HEK293T (cell line): ENCODE measurements at regions not wholly inside any gene's neighbourhood (a gene's known extent, or its start where the extent isn't known, plus 50 kb on each side); places are given as distances from the start of the nearest gene placed in this dataset.

Experiments used
- CTCF ChIA-PET: fragments of 350-600 bp; formaldehyde crosslinking; extraction: SDS; loops from one replicate; lab custom pipeline; 2021; ENCODE audit warnings: antibody characterized with exemption, inconsistent platforms; lab: Yijun Ruan, JAX
- POLR2A ChIA-PET: fragments of 350-600 bp; formaldehyde crosslinking; extraction: SDS; loops from one replicate; lab custom pipeline; 2020; ENCODE audit warnings: antibody characterized with exemption, inconsistent platforms; lab: Yijun Ruan, JAX
- DNase-seq: peaks from one replicate; pipeline ENCODE4 v3.0.0; 2012; ENCODE audit warnings: mixed read lengths; ENCODE audit errors: extremely low spot score
- ARNT ChIP-seq: fragments of 450-650 bp; IDR thresholded peaks from 2 replicates; pipeline ENCODE4 v1.6.1; 2017; ENCODE audit warnings: mild to moderate bottlenecking
- BHLHE40 ChIP-seq: fragments of 450-650 bp; IDR thresholded peaks from 2 replicates; pipeline ENCODE4 v1.6.1; 2016; ENCODE audit warnings: mild to moderate bottlenecking, moderate library complexity, borderline replicate concordance
- CTBP1 ChIP-seq: fragments of 450-650 bp; IDR thresholded peaks from 2 replicates; pipeline ENCODE4 v1.6.1; 2016; ENCODE audit warnings: borderline replicate concordance
- ELF4 ChIP-seq: fragments of 450-650 bp; IDR thresholded peaks from 2 replicates; pipeline ENCODE4 v1.6.1; 2017; ENCODE audit warnings: antibody characterized with exemption
- FOXA1 ChIP-seq: fragments of 450-650 bp; IDR thresholded peaks from 2 replicates; pipeline ENCODE4 v1.6.1; 2016; ENCODE audit warnings: mild to moderate bottlenecking
- FOXK2 ChIP-seq: fragments of 450-650 bp; IDR thresholded peaks from 2 replicates; pipeline ENCODE4 v1.6.1; 2016; ENCODE audit warnings: mild to moderate bottlenecking
- FOXM1 ChIP-seq: fragments of 450-650 bp; IDR thresholded peaks from 2 replicates; pipeline ENCODE4 v1.6.1; 2017; ENCODE audit warnings: mild to moderate bottlenecking, borderline replicate concordance
- HDGF ChIP-seq: fragments of 450-650 bp; IDR thresholded peaks from 2 replicates; pipeline ENCODE4 v1.6.1; 2017; ENCODE audit warnings: antibody characterized with exemption, borderline replicate concordance
- L3MBTL2 ChIP-seq: fragments of 450-650 bp; conservative IDR thresholded peaks from 2 replicates; pipeline ENCODE4 v1.6.1; 2016; ENCODE audit warnings: mild to moderate bottlenecking
- LEF1 ChIP-seq: fragments of 450-650 bp; IDR thresholded peaks from 2 replicates; pipeline ENCODE4 v1.6.1; 2017; ENCODE audit warnings: mild to moderate bottlenecking, borderline replicate concordance
- NFRKB ChIP-seq: fragments of 450-650 bp; IDR thresholded peaks from 2 replicates; pipeline ENCODE4 v1.6.1; 2016; ENCODE audit warnings: mild to moderate bottlenecking, moderate library complexity
- PKNOX1 ChIP-seq: fragments of 450-650 bp; IDR thresholded peaks from 2 replicates; pipeline ENCODE4 v1.6.1; 2016
- SP1 ChIP-seq: fragments of 450-650 bp; IDR thresholded peaks from 2 replicates; pipeline ENCODE4 v1.6.1; 2017
- SUZ12 ChIP-seq: fragments of 450-650 bp; IDR thresholded peaks from 2 replicates; pipeline ENCODE4 v1.6.1; 2016; ENCODE audit warnings: mild to moderate bottlenecking
- TARDBP ChIP-seq: fragments of 450-650 bp; IDR thresholded peaks from 2 replicates; pipeline ENCODE4 v1.6.1; 2016
- ZNF384 ChIP-seq: fragments of 450-650 bp; IDR thresholded peaks from 2 replicates; pipeline ENCODE4 v1.6.1; 2016

DNA sequence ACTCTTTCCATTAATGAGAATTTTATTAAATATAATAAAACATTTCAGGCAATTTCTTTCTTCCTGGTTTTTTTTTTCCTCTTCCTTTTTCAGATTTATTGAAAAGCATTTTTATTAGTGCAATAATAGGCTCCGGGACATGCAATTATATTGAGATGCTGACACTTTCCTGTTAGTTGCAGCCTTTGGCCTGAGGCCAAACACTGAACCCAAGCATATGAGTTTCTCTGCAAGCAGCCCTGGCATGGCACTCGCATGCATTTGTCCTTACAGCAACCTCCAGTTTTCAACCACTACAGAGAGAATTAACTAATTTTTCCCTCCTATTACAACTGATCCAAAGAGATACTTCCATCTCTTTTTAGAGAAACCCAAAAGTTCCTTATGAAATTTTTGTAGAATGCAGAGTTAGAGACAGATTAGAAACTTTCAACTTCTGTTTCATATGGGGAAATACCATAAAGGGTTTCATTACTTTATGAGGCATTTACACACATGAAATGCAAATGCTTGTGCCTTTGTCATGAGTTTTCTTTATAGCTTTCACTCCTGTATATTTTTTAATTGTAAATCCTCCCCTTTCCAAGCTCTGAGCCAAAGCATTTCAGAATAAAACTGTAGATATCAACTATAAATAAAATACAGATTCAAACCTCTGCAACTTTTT, 183.0 kb downstream of the CETN3 start:
- TF ChIP-seq NFRKB (no peak), ZNF384 (no peak), HDGF (no peak), PKNOX1 (no peak)
- ChIA-PET CTCF (interaction anchor here (0.7 kb wide), 1 partner anchor 34 kb away, joined by 3 read pairs; no protein-coding TSS in a partner anchor), POLR2A (no interaction called here)
- no peak for DNase-seq

- no peak for DNase-seq
- TF ChIP-seq L3MBTL2, result no peak
- TF ChIP-seq NFRKB, result no peak
- TF ChIP-seq SP1, result no peak
- CTCF ChIA-PET, result interaction anchor here (0.7 kb wide), 1 partner anchor 92 kb away, joined by 3 read pairs; no protein-coding TSS in a partner anchor
- POLR2A ChIA-PET, result no interaction called here
These were observed 185.2 kb downstream of the CETN3 start for GRCh38 chr5:90224342-90224741.

DNA sequence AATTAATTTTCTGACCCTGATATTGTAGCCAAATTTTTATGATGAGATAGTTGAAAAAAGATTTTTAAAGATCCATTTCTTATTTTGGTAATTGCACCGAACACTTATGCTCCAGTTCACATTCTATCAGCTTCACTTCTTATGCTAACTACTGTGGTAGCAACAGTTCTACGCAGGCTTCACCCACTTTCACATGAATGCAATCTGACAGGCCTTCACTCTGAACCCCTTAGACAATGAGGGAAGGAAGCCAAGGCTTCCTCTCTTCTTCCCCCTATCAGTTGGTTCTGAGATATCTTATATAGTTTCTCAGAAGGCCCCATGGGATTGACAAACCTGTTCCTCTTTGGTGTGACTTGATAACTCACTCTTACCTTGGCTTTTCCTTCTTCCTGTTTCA, 185.8 kb downstream of the CETN3 start:
- ChIA-PET POLR2A (no interaction called here), CTCF (interaction anchor here (0.7 kb wide), 1 partner anchor 91 kb away, joined by 3 read pairs; no protein-coding TSS in a partner anchor)
- no peak for DNase-seq
- TF ChIP-seq FOXA1, result no peak
- TF ChIP-seq FOXM1, result no peak
- TF ChIP-seq TARDBP, result no peak
- TF ChIP-seq SP1, result no peak
- no peak for TF ChIP-seq ZNF384
- no peak for TF ChIP-seq FOXK2
- TF ChIP-seq ARNT, result no peak
- TF ChIP-seq LEF1, result no peak
- no peak for TF ChIP-seq BHLHE40
- TF ChIP-seq PKNOX1, result no peak
- TF ChIP-seq CTBP1, result no peak
- no peak for TF ChIP-seq HDGF
- no peak for TF ChIP-seq NFRKB

- TF ChIP-seq ARNT (no peak), FOXA1 (no peak), SP1 (no peak), CTBP1 (no peak), PKNOX1 (no peak)
- ChIA-PET CTCF (no interaction called here), POLR2A (no interaction called here)
- DNase-seq, result no peak
These were observed 187.6 kb downstream of the CETN3 start for GRCh38 chr5:90221951-90222350.

DNA sequence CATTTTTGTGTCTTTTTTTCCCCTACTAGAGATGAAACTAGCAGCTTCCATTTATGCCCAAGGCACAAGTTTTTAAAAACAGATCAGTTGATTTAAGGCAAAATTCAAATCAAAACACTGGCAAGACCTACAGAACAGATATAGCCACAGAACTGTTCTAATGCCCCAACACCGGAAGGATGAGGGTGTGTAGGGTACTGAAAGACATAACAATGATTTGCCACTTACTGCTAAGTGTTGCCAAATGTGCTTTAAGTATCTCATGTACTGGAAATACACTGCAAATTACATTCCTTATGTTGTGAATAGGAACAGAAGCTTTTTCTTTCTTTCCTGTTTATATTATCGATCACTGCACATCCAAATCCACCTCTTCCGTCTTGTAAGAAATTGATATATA, 189.0 kb downstream of the CETN3 start:
- no peak for DNase-seq
- POLR2A ChIA-PET, result no interaction called here
- CTCF ChIA-PET, result no interaction called here
- TF ChIP-seq BHLHE40 (no peak), FOXK2 (no peak), FOXM1 (no peak), PKNOX1 (no peak), L3MBTL2 (no peak), SP1 (no peak), SUZ12 (no peak), ZNF384 (no peak), FOXA1 (no peak), NFRKB (no peak), ELF4 (no peak), TARDBP (no peak), HDGF (no peak), ARNT (no peak), CTBP1 (no peak), LEF1 (no peak)

DNA sequence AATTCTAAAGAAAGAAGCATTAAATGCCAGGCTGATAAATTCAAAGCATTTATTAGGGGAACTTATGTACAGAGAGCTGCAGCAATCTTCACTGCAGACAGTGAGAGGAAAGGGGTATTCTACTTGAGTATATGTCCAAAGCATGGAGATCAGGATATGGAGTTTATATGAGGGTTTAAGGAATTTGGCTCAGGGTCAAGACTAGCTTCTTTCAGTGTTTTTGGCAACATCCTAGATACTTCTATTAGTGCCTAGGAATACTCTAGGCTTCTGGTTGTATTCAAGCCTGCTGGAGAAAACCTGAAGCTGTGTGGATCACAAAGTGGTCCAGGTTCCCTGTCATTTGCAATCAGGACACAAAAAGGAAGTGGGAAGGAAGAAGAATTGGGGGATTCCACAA, 194.6 kb downstream of the CETN3 start:
- POLR2A ChIA-PET, result no interaction called here
- CTCF ChIA-PET, result no interaction called here
- TF ChIP-seq ARNT (no peak), BHLHE40 (no peak), PKNOX1 (no peak), SP1 (no peak), ZNF384 (no peak), CTBP1 (no peak), SUZ12 (no peak)
- DNase-seq, result no peak
